H54 (cell line): ENCODE measurements at regions not wholly inside any gene's neighbourhood (a gene's known extent, or its start where the extent isn't known, plus 50 kb on each side); places are given as distances from the start of the nearest gene placed in this dataset.
"Not testable (repeated sequence)": the region's sequence is repeated elsewhere in the genome, so short reads cannot be mapped to it uniquely, and the experiment has no call there.

Experiments used
- DNase-seq: peaks from one replicate; pipeline ENCODE4 v3.0.0; 2011; ENCODE audit warnings: low spot score, mixed read lengths; ENCODE audit not compliant: insufficient read length
- FAIRE-seq: peaks from 3 replicates; lab custom pipeline; 2011; peaks lifted over from hg19 to GRCh38; lab: Jason Lieb, UNC
- POLR2A ChIP-seq: IDR thresholded peaks from 2 replicates; pipeline ENCODE4 v1.6.1; 2011; ENCODE audit warnings: low read depth, mild to moderate bottlenecking, low read length

GRCh38 chr15:87572381-87572910, 684.1 kb downstream of the NTRK3 start:
- FAIRE-seq = no peak
- no peak for DNase-seq
- TF ChIP-seq POLR2A = no peak

DNA sequence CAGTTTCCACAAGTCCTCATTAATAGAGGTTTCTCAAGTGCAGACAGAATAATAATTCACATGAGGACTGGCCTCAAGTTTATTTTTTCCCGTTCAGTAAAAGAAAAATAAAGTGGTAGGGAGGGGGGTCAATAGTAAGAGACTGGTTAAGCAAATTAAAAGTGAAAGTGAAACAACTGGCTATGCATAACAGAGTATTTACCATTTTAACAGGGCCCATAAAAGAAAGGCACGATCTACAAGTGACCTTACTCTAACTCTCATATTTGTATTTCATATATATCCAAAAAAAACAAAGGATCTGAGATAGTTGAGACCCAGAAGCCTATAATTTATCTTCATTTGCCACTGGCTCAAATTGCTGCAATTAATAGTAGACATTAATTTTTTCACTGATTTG, 686.3 kb downstream of the NTRK3 start:
- no peak for TF ChIP-seq POLR2A
- FAIRE-seq = no peak
- DNase-seq = no peak

GRCh38 chr15:87569581-87569980, 687.0 kb downstream of the NTRK3 start:
- FAIRE-seq (no peak), DNase-seq (no peak)
- TF ChIP-seq POLR2A = no peak

DNA sequence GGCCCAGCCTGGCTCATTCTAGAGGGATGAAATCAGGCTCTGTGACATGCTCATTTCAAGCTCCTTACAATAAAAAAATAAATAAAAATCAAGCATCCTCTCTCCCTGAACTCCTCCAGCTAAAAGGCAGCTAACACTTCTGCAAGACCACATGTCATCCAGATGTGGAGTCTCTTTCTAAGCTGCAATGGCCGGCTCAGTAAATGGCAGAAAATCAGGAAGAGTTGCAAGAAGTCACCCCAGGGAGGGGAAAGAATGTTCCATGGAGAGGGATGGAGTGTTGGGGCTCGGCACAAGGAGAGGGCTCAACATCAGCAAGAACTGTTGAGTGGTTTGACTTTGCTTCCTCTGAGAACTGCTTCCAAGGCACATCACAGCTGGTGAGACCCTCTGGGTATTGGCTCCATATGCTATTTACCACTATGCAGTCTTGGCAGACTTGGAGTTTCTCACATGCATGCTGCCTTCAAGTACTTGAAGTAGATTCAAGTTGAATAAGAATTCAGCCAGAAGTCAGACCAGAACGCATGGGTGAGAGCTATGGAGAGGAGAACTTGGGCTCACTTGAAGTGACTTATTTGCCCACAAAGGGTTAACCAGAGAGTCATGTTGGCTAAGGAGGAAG, 689.0 kb downstream of the NTRK3 start:
- FAIRE-seq = no peak
- no peak for TF ChIP-seq POLR2A
- DNase-seq = no peak

DNA sequence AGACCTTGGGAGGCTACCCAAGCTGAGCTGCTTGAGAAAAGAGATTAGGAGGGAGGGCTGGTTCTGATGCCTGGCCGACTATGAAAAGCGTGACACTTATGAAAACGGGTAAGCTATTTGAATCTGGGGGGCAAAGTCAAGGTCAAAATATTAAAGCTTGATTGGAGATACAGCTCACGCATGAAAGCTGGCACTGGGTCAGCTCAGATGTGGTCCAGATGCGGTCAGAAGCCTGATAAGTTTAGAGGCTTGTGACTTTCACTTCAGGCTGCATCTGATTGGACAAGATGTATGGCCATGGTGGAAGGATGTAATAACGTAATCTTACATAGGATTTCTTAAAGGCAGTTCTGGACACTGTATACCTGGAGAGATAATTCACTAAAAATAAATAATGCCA, 690.3 kb downstream of the NTRK3 start:
- TF ChIP-seq POLR2A = no peak
- FAIRE-seq = no peak
- no peak for DNase-seq

DNA sequence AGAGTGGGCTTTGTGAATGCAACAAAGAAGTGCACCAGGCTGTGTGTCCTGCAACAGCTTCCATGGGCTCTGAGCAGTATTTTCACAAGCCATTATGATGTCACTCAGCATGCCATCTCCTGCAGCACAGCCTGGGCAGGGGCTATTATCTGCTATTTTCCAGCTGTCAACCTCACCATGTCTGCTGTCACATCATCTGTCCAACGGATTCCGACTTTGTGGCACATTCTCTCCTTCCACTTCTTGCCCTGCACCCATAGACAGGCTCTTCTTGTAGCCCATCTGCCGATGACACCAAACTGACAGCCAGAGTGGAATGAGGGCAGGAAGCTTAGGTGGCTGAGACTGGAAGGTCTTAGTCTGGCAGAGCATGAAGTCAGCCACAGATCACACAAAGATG, 691.9 kb downstream of the NTRK3 start:
- no peak for FAIRE-seq

GRCh38 chr15:87563869-87564268, 692.7 kb downstream of the NTRK3 start:
- FAIRE-seq (no peak), DNase-seq (no peak)
- no peak for TF ChIP-seq POLR2A

More for the DNA sequence above, 691.9 kb downstream of the NTRK3 start:
- no peak for TF ChIP-seq POLR2A
- DNase-seq = no peak

GRCh38 chr15:87562203-87562602, 694.3 kb downstream of the NTRK3 start:
- TF ChIP-seq POLR2A = no peak
- FAIRE-seq = no peak
- DNase-seq = no peak

DNA sequence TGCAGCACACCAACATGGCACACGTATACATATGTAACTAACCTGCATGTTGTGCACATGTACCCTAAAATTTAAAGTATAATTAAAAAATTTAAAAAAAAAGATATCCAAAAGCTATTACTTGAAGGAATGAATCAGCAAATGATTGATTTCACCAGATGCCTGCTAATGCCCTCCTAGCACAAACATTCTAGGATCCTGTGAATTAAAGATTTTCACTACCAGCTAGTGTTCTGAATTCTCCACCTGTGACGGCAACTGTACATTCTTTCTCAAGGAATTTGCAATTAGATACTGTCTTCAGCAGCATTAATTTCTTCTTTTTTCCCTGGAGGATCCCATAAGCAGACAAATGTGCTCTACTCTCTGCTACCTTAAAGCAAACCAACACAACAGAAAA, 694.9 kb downstream of the NTRK3 start:
- no peak for DNase-seq
- no peak for TF ChIP-seq POLR2A
- no peak for FAIRE-seq

- no peak for DNase-seq
- TF ChIP-seq POLR2A = no peak
- FAIRE-seq = no peak
Observed at GRCh38 chr15:87557881-87558280, 698.7 kb downstream of the NTRK3 start.

- no peak for TF ChIP-seq POLR2A
- FAIRE-seq (no peak), DNase-seq (no peak)
Observed at GRCh38 chr15:87556886-87557285, 699.7 kb downstream of the NTRK3 start.

GRCh38 chr15:87549860-87550259, 706.7 kb downstream of the NTRK3 start:
- no peak for TF ChIP-seq POLR2A
- no peak for FAIRE-seq
- no peak for DNase-seq

- no peak for TF ChIP-seq POLR2A
- no peak for DNase-seq
Observed at GRCh38 chr15:87549296-87549695, 707.2 kb downstream of the NTRK3 start.

GRCh38 chr15:87548590-87548989, 707.9 kb downstream of the NTRK3 start:
- not testable (repeated sequence) for FAIRE-seq, DNase-seq

More at GRCh38 chr15:87549296-87549695, 707.2 kb downstream of the NTRK3 start:
- no peak for FAIRE-seq

DNA sequence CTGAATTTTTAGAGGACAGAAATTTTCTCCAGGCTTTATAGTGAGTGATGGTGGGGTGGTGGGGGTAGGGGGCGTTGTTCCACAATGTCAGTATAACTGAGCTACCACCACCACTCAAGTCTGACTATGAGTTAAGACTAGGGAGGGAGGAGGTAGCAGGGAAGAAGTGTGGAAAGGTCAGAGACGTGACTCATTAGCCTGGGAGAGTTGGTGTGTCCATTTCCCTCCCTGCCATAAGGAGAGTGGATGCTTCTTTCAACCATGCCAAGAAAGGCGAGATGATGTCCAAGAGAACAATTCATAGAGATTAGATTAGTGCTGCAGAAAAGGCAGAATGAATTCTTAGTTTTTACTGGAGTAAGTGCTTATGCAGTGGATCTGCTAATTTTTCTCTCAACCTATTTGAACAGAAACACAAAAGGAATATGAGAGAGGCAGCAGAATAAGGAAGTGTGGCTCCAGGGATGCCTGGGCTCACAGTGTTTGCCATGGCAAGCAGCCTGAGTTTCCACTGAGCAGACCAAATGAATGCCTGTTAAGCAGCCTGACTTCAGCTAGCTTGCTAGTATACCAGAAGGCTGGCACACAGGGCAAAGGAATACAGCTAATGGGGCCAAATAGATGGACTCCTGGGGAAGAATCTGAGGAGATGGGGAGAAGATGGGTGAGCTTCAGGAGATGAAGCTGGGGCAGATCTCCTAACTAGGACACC, 708.9 kb downstream of the NTRK3 start:
- TF ChIP-seq POLR2A = no peak
- DNase-seq (no peak), FAIRE-seq (no peak)
